ENCODE measurements at regions not wholly inside any gene's neighbourhood (a gene's known extent, or its start where the extent isn't known, plus 50 kb on each side); places are given as distances from the start of the nearest gene placed in this dataset.
"Not testable (repeated sequence)": the region's sequence is repeated elsewhere in the genome, so short reads cannot be mapped to it uniquely, and the experiment has no call there.

DNA sequence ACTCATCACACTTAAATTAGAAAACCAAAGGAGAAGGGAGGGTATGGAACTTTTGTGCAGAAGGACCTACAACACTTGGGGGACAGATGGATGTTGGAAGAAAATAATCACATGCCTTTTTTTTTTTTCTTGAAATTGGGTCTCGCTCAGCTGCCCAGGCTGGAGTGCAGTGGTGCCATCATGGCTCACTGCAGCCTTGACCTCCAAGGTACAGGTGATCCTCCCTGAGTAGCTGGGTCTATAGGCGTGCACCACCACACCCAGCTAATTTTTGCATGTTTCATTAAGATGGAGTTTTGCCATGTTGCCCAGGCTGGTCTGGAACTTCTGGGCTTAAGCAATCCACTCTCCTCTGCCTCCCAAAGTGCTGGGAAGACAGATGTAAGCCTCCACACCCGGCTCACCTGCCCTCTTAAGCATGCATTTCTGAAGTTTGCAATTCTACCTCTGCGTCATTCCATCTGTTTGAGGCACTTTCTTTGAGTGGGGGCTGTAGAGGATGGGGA lies 370.8 kb upstream of the JARID2 start:
- DNase-seq = no peak

DNA sequence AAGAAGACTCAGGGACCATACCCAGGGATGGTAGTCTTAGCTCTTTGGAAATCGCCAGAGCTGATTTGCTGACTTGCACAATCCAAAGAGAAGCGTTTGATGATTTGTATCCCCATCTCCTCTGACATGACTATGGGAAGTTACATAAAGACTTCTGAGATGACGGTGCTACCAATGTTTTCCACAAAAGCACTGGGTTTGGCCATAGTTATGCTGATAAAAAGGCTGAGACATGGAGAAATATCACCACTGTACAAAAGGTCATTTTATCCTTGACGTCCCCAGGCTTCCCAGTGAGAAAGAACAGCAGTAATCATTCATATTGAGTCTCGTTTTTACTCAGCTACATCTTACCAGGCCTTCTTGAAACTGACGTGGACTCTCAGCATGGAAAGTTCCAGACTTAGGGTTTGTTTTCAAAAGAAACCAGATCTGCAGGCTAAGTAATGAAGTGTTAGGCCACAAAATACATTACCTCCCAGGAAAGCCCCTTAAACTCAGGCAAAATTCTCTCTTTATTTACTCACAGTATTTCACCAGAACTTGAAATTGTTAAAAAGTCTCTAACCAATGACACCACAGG lies 370.3 kb upstream of the JARID2 start:
- no peak for DNase-seq

DNA sequence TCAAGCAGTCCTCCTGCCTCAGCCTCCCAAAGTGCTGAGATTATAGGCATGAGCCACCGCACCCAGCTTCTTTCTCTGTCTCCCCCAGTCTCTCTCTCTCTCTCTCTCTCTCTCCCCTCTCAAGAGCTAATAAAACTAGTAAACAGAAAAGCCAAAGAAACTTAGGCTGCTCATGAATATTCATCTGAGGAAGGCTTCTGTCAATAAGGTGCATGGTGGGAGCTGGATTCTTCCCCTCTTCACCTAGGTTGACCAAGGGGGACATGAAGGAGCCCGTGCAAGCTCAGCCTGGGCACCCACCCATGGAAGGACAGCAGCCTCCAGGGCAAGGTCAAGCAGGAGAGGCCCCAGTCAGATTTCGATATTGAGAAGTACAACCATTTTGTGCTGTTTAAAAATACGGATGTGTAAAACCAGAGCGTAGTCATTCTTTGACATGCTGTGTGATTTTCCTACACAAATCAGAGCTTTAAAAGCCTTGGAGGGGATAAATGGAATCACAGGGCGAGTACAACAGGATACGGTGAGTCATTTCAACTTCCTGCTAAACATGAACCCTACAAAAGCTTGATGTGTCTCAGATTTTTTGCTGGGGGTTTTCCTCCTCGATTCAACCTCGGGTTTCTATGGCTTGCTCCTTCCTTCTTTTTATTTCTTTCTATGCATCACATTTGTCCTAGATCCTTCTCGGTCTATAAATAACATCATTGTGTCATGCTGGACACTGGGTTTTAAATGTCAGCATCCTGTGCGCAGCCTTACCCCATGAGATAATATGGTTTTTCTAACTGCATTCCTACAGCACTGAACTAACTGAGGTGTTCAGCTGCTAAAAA lies 368.9 kb upstream of the JARID2 start:
- peak in 4 of 6 experiments; percentile 1 to 31 (median 12) for DNase-seq

DNA sequence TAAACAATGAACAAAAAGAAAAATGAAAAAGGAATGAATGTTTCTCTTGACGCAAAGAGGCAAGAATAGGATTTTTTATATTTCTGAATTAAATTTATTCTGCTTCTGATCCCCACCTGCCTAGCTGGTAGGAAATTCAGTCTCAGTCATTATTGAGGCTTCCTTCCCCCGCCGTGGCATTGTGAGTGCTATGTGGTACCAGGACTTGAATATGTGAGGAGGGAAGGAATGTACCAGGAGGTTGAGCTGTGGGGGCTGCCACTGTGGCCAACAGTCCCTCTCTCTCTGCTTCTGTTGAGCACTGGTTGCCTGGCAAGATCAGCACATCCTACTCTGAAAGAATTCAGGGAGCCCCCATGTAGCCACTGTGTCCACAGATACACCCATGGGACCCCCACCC lies 368.1 kb upstream of the JARID2 start:
- no peak for DNase-seq

DNA sequence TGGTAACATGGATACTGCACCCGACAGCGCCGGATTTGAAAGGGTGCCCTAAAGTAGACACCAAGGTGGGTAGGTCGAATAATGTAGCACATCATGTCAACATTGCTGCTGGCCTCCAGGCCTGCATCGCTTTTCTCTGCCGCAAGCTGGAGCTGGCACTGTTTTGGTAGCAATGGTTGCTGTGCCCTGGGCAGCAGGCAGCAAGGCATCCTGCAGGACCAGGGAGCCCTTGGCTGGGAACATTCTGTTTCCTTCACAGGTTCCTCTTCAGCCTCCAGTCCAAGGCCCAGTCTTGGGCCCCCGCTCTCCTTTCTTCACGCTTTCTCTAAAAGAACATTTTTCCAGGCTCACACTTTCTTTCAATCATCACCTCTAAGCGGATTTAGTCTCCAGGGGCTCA lies 365.8 kb upstream of the JARID2 start:
- DNase-seq = no peak

DNA sequence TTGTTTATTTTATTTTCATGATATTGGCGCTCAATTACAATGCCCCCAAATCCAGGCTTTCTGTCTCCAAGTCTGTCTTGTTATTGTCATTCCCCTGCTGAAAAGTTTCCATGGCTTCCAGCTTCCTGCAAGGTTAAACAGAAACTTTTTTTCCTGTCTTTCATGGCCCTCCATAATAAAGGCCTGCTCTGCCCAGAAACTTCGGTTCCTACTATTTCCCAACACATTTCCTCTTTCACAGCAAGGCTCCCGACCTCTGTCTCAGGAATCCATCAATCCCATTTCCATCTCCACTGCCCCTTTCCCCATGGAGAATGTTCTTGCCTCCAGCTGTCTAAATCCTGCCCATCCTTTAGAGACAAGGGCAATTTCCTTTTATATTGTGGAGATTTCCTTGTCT lies 365.2 kb upstream of the JARID2 start:
- DNase-seq = no peak

DNA sequence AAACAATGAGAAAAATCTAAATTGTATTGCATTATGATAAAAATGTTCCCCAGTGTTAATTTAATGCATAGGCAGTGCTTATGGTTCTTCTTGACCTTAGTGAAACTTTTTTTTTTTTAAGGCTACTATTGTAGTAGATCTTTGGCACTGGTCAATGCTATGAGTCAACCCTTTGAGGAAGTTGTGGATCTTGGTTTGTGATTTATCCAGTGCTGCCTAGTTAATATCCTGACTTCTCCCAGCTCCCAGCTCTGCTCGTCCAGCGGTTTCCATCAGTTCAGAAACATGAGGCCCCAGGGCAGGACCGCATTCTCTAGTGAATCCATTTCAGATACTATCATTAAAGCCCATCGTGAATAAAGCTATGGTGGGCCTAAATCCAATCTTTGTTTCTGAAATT lies 364.5 kb upstream of the JARID2 start:
- no peak for DNase-seq

DNA sequence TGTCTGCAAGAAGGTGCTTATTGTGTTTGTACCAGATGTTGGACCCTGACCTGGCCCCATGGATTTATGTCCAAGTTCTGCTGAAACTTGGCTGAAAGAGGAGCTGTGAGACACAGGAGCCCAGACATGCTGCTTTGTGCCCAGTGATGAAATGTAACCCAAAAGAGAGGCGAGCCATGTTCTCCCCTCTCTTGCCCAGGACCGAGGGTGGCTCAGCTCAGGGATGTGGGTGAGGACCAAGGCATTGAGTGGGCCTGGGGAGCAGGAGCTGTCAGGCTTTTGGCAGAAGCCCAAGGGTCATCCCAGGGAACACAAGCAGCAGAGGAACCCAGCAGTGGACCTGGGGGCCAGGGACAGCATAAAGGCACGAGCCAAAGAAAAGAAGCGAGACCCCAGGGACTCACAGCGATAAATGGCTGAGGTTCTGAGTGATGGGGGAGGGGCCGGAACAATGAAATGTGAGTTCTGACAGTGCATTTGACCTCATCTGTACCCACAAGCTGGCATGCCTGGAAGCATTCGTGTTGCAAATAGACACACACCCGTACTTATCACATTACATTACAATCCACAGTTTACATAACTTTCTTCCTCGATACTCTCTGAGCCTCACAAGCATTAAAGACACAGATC lies 363.4 kb upstream of the JARID2 start:
- DNase-seq = no peak

DNA sequence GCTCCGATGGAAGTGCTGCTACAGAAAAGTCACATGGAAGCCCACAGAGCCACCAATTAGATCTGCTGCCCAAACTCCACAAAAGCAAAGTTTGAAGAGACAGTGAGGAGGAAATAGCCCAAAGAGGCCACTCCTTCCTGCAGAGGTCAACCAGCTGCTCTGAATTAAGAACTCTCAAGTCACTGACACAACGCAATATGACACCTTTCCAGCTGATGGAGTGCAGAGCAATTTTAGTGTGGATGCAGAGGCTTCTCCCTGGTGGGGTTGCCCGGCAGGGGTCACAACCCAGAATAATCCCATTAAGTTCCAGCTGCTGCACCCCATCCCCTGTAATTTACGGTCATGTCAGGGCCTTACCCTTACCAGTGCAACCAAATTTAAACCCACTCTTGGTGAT lies 361.9 kb upstream of the JARID2 start:
- no peak for DNase-seq

DNA sequence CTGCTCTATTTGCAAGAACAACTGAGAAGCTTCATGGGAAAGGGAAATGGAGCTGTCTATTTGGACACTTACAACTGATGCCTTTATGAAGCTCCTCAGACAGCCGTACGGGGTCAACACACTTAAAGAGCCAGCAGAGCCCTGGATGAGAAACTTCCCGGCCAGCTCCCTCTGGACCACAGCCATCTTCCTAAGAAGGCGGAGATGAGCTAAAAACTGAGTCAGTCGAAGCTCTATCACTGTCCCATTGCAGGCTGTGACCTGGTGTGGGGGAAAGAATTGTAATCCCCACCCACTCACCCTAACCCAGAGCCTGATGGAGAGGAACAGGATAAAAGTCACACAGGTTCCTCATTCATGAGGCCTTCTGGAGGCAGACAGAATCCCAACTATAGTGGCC lies 360.4 kb upstream of the JARID2 start:
- no peak for DNase-seq

DNA sequence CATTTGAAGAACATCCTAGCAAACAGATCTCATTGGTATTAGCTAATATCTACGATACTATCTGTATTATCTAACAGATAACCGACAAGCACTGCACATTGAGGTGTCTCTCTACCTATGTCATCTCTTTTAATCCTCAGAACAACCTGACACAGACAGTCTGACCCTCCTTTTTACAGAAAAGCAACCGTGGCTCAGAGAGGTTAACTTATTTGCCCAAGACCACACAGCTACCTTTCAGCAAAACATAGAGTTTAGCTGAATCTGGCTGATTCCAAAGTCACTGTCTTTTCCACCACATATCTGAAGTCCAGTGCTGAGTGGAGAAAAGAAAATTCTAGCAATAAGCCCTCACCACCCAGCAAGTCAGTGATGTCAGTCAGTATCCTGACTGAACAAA lies 358.7 kb upstream of the JARID2 start:
- no peak for DNase-seq

DNA sequence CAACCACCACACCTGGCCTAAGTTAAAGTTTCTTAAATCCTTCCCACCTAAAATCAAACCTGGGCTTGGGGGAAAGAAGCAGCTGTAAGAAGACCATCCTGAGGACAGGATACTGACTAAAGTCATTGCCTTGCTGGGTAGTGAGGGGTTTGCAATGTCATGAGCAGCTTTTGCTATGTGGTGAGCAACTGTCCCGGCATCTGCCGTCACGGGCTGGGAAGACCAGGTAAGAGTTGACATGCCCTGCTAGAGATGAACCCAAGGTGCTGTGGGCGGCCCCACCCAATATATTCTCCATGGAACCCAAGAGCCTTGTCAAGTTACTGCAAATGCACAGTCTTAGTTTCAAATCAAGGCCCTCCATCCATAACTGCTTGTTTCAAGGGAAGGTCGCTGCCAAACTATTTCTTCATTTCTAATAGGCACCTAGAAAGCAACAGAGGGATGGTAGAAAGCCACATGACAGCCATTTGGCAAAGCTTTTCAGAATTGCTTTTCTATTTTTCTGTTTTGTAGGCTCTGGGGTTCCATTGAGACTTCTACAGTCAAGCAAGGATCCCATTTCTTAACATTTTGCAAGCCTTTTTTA lies 357.8 kb upstream of the JARID2 start:
- DNase-seq = no peak

DNA sequence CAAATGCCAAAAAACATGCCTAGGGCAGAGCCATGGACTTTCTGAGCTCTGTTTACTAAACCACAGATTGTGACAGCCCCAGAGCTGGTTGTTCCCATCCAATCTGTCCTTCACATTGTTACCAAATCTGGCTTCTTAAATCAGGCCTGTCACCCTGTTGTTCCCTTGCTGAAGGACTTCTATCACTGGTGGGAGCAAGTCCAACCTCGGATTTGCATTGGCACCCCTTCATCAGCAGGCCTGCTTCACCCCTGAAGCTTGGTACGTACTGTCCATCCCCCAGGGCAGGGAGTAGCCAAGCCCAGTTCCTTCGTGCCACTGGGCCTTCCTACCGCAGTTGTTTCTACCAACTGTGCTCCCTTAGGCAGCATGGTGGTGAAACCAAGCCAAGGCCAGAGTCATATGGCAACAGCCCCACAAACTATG lies 357.3 kb upstream of the JARID2 start:
- DNase-seq = no peak

DNA sequence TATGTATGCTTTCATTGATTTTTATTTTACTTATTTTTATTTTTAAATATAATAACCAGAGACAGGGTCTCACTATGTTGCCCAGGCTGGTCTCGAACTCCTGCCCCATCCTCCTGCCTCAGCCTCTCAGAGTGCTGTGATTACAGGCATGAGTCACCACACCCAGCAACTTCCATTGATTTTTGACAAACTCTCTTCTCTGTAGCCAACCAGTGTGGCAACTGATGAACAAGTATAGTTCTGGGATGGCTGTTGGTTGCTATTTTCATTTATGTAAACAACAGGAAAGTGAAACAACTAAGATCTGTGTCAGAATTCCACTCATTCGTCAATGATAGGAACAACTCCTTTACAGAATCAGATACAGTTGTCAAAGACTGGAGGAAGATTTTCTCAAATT lies 356.7 kb upstream of the JARID2 start:
- DNase-seq = no peak

DNA sequence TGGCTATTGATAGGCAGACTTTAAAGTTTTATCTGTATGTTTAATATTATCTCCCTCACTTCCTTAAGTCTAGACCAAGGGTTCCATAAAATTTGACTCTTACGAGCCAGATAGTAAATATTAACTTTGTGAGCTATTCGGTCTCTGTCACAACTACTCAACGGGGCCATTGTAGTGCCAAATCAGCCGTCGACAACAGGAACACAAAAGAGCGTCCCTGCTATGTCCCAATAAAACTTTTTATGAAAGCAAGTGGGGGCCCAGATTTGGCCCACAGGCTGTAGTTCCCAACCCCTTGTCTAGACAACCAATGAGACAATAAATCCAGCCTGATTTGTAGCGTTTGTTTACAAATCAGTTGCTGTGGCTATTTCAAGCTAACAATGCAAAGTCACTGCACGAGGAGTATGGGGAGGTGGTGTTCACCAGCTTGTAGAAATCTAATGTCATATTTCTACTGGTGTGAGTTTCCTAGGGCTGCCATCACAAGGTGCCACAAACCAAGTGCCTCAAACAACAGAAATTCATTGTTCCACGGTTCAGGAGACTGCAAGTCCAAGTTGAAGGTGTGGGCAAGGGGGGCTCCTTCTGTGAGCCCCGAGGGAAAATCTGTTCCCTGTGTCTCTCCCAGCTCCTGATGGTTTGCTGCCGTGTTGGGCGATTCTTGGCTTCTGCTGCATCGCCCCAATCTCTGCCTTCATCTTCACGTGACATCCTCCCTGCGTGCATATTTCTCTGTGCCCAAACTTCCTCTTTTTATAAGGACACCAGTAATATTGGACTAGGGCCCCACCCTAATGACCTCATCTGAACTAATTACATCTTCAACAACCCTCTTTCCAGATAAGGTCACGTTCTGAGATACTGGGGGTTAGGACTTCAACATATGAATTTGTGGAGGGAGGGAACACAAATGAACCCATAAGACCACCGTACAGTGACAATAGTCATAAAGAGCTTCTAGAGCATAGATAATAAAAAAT lies 356.0 kb upstream of the JARID2 start:
- DNase-seq = no peak

DNA sequence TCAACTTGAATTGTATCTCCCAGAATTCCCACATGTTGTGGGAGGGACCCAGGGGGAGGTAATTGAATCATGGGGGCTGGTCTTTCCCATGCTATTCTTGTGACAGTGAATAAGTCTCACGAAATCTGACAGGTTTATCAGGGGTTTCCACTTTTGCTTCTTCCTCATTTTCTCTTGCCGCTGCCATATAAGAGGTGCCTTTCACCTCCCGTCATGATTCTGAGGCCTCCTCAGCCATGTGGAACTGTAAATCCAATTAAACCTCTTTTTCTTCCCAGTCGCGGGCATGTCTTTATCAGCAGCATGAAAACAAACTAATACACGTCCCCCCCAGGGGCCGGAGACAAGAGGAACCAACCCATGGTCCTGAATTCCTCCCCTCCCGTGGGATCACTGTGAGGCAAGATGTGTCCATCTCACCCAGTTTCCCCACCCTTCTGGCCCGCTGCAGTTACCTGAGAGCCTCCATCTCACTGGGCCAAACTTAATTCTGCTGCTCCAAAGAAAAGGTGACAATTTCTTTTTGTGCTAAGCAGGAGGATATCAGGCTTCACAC lies 354.0 kb upstream of the JARID2 start:
- DNase-seq = not testable (repeated sequence)

DNA sequence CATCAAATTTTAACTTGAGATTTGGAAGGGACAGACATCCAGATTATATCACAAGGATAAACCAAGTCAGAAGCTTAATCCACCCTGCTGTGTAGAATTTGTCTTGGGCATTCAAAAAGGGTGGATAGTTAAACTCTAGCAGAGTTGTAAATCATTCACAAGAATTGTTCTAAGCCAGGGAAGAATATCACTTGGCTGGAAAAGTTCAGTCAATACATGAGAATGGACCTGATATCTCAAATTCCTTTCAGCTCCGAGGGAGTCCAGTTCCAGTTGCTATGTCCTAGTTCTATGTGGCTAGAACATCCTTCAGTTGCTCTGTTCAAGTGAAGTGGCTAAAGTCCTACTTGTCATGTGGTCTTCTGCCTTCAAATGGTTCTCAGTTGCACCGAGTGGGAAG lies 351.8 kb upstream of the JARID2 start:
- no peak for DNase-seq

DNA sequence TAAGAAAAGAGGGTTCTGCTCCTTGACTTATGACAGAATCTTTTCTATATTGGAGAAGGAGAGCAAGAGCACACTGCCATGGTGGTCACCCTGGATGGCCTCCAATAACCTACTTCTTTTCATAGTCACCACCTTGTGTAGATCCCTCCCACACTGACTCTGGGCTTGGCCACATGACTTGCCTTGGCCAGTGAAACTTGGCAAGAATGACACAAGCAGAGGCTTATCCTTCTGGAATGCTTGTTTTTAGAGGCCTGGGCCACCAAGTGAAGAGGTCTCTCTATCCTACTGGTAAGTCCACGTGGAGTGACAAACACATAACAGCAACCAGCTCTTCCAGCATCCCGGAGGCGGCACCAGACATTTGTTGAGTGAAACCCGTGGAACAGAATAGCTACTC lies 349.4 kb upstream of the JARID2 start:
- DNase-seq = no peak

DNA sequence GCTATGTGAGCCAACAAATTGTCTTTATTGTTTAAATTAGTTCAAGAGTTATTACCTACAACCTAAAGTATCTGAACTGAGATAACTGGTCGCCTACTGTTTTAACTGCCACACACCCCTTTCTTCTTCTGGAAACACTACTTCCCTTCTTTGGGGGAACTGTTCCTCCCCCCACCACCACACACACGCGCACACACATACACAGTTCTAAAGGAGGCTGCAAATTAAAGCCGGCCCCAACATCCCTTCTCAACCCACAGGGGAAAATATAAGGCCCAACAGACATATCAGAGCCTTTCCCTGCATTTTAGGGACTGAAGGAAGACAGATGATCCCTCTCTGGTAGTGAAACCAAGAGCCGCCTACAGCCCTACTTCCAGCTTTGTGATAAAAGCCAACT lies 348.0 kb upstream of the JARID2 start:
- no peak for DNase-seq

DNA sequence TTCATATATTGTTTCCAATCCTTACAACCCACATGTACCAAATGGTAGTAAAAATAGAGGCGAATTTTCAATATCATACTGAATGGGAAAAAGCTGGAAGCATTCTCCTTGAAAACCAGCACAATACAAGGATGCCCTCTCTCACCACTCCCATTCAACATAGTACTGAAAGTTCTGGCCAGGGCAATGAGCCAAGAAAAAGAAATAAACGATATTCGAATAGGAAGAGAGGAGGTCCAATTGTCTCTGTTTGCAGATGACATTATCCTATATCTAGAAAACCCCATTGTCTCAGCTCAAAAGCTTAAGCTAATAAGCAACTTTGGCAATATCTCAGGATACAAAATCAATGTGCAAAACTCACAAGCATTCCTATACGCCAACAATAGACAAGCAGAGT lies 346.4 kb upstream of the JARID2 start:
- DNase-seq = not testable (repeated sequence)

DNA sequence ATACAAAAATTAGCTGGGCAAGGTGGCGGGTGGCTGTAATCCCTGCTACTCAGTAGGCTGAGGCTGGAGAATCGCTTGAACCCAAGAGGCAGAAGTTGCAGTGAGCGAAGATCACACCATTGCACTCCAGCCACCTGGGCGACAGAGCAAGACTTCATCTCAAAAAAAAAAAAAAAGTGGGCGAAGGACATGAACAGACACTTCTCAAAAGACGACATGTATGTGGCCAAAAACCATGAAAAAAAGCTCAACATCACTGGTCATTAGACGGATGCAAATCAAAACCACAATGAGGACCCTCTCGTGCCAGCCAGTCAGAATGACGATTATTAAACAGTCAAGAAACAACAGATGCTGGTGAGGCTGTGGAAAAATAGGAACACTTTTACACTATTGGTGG lies 344.9 kb upstream of the JARID2 start:
- no peak for DNase-seq

Data from stimulated activated naive CD4-positive, alpha-beta T cell (primary cell).